ENCODE measurements at regions not wholly inside any gene's neighbourhood (a gene's known extent, or its start where the extent isn't known, plus 50 kb on each side); places are given as distances from the start of the nearest gene placed in this dataset.

DNA sequence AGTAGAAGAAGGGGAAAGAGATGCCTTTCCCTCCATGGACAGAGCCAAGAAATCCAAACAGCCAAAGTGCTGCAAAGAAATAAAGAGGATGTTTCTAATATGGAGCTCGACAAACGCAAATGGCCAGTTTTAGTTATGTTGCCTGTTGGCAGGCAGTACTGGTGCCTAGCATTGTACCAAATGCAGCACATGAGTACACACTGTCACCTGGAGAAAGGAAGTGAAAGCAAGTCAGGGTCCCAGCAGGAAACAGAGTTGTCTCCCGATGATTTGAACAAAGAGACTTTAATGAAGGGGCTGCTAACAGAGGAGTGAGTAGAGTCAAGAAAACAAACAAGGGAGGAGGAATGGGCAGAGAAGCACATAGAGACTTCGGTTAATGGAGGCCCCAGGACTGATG lies 623.0 kb downstream of the BCL11A start:
- Histone ChIP-seq H3K4me3 (no peak overlapping the region), H3K27ac (no peak overlapping the region), H3K4me1 (no peaks in the 10 kb centered on the region), H3K9me3 (no peaks in the 10 kb centered on the region), H3K36me3 (replicated peaks in 1 of 2; ENCODE audit: insufficient read depth in 1 of 2, low read depth in 2 of 2) (no peaks in the 10 kb centered on the region), H3K27me3 (no peaks in the 10 kb centered on the region)
- no peak for DNase-seq
- 76 to 88% methylated on average over 4 of the region's 4 CpGs for WGBS, 2 donors
- TF ChIP-seq POLR2A (IDR thresholded peaks at IDR 0.05) = no peak
- TF ChIP-seq, protein P1, sequence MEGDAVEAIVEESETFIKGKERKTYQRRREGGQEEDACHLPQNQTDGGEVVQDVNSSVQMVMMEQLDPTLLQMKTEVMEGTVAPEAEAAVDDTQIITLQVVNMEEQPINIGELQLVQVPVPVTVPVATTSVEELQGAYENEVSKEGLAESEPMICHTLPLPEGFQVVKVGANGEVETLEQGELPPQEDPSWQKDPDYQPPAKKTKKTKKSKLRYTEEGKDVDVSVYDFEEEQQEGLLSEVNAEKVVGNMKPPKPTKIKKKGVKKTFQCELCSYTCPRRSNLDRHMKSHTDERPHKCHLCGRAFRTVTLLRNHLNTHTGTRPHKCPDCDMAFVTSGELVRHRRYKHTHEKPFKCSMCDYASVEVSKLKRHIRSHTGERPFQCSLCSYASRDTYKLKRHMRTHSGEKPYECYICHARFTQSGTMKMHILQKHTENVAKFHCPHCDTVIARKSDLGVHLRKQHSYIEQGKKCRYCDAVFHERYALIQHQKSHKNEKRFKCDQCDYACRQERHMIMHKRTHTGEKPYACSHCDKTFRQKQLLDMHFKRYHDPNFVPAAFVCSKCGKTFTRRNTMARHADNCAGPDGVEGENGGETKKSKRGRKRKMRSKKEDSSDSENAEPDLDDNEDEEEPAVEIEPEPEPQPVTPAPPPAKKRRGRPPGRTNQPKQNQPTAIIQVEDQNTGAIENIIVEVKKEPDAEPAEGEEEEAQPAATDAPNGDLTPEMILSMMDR (IDR thresholded peaks at IDR 0.05) = no peak
- ATAC-seq = no peak
- intact Hi-C loops (cut with DNase I) = no loop called here

- DNase-seq = no peak
- H3K9me3 ChIP-seq = no peaks in the 10 kb centered on the region
- H3K27ac ChIP-seq = no peak overlapping the region
- intact Hi-C loops (cut with DNase I) = no loop called here
- H3K4me3 ChIP-seq = no peak overlapping the region
- 92 to 98% methylated on average over 13 of the region's 13 CpGs for WGBS, 2 donors
- ATAC-seq = no peak
- no peaks in the 10 kb centered on the region for H3K27me3 ChIP-seq
- TF ChIP-seq POLR2A (IDR thresholded peaks at IDR 0.05) = no peak
- TF ChIP-seq, protein P1 (IDR thresholded peaks at IDR 0.05) = no peak
- no peaks in the 10 kb centered on the region for H3K36me3 ChIP-seq (replicated peaks in 1 of 2; ENCODE audit: insufficient read depth in 1 of 2, low read depth in 2 of 2)
- no peaks in the 10 kb centered on the region for H3K4me1 ChIP-seq
These were observed 626.7 kb downstream of the BCL11A start for GRCh38 chr2:59926731-59927130.

DNA sequence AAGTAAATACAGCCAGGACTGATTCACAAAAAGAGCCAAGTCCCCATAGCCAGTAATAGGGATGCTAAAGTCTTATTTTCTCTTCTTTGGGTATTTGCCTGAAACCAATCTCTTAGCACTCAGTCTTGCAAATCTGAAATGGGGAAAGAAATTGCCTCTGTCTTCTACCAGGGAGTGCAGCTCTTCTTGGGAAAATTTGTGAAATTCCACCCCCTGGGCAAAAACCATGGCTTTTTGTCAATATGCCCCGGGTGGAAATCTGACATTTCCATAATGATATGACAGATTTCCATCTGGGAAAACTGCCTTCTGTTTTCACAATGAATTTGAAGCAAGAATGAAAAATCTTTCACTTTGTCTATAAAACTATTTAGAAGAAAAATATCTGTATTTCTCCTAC lies 628.1 kb downstream of the BCL11A start:
- Histone ChIP-seq H3K27ac (no peak overlapping the region), H3K4me3 (no peak overlapping the region), H3K27me3 (no peaks in the 10 kb centered on the region), H3K4me1 (no peaks in the 10 kb centered on the region), H3K9me3 (no peaks in the 10 kb centered on the region), H3K36me3 (replicated peaks in 1 of 2; ENCODE audit: insufficient read depth in 1 of 2, low read depth in 2 of 2) (no peaks in the 10 kb centered on the region)
- WGBS, 2 donors = 25 to 29% methylated on average over 1 of the region's 1 CpG
- ATAC-seq (no peak), DNase-seq (no peak)
- TF ChIP-seq, protein P1 (IDR thresholded peaks at IDR 0.05) = no peak
- TF ChIP-seq POLR2A (IDR thresholded peaks at IDR 0.05) = no peak
- intact Hi-C loops (cut with DNase I) = no loop called here

DNA sequence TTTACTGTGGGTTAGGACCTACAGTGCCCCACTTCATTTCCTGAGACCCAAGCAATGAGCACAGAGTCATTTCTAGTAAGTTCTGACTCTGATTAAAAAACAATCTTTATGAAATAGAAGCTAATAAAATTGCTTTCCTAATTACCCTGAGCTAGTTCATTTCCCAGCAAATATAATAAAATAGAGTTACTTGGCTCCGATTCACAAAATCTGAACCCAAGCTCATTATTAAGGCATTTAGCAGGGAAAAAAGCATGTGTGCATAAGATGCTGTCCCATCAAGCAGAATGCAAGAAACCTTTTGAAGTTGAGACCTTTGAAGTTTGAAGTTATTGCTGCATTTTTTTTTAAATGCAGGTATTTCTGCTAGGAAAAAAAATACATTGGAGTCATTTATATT lies 629.1 kb downstream of the BCL11A start:
- no peaks in the 10 kb centered on the region for H3K36me3 ChIP-seq (replicated peaks in 1 of 2; ENCODE audit: insufficient read depth in 1 of 2, low read depth in 2 of 2)
- H3K27ac ChIP-seq = no peak overlapping the region
- intact Hi-C loops (cut with DNase I) = no loop called here
- H3K27me3 ChIP-seq = no peaks in the 10 kb centered on the region
- H3K9me3 ChIP-seq = no peaks in the 10 kb centered on the region
- H3K4me1 ChIP-seq = no peaks in the 10 kb centered on the region
- DNase-seq (no peak), ATAC-seq (no peak)
- WGBS, 2 donors = 79 to 100% methylated on average over 1 of the region's 1 CpG
- no peak overlapping the region for H3K4me3 ChIP-seq
- TF ChIP-seq POLR2A (IDR thresholded peaks at IDR 0.05) = no peak
- TF ChIP-seq, protein P1 (IDR thresholded peaks at IDR 0.05) = no peak

DNA sequence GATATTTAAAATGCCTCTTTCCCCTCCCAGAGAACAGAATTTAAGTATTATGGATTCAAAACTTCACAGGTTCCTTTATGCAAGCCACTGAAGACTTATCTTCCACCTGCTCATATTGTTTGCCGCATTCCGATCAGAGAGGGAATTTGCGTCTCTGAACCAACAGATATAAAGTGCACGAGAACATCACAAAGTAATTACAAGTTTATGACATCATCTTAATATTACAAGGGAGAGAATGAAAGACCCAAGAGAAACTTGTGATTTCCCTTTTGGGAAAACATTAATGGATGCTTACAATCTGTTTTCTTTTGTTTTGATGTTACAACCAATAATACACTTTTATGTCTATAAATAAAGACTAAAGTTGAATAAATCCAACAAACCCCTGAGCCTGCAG lies 631.0 kb downstream of the BCL11A start:
- no peak for TF ChIP-seq POLR2A (IDR thresholded peaks at IDR 0.05)
- TF ChIP-seq, protein P1 (IDR thresholded peaks at IDR 0.05) = no peak
- intact Hi-C loops (cut with DNase I) = no loop called here
- Histone ChIP-seq H3K9me3 (no peaks in the 10 kb centered on the region), H3K27me3 (no peaks in the 10 kb centered on the region), H3K4me3 (no peak overlapping the region), H3K4me1 (no peaks in the 10 kb centered on the region), H3K36me3 (replicated peaks in 1 of 2; ENCODE audit: insufficient read depth in 1 of 2, low read depth in 2 of 2) (no peaks in the 10 kb centered on the region), H3K27ac (no peak overlapping the region)
- 91 to 95% methylated on average over 4 of the region's 4 CpGs for WGBS, 2 donors
- DNase-seq (no peak), ATAC-seq (no peak)
